ENCODE measurements at regions not wholly inside any gene's neighbourhood (a gene's known extent, or its start where the extent isn't known, plus 50 kb on each side); places are given as distances from the start of the nearest gene placed in this dataset.

DNA sequence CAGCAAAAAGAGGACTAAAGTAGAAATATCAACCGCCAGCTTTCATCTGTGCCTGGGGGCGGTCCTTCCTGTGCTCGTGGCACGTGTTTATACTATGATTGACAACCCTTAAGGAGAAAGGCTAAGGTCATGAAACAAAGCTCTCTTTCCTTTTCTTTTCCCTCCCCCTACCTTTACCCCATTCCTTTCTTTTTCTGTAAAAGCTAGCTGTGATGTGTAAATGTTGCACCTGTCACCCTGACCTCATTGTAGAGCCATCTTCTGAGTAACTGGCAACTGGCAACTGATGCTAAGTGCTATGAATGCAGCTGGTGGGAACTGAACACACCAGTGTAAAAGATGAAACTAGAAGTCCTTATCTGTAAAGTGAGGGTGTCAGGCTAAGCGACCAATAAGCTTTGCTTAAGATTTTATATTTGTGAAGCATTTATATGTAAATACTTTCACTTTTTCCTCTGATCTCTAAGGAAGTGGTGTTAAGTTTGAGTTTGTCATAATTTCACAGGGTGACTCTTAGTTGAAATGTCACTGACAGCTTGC lies 102.8 kb upstream of the BCAT1 start:
- peaks cover 5% of the 10 kb centered on the region; the same call in 1 of the 2 replicates for H3K9me3 ChIP-seq (ENCODE audit: low read length)
- TF ChIP-seq BHLHE40 (IDR thresholded peaks at IDR 0.05; ENCODE audit: low read length) (peak; percentile 26; the same call in 1 of the 2 replicates), SOX5 (CRISPR knock-in tag; IDR thresholded peaks at IDR 0.05; ENCODE audit: borderline replicate concordance) (no peak), ZNF460 (CRISPR knock-in tag; IDR thresholded peaks at IDR 0.05; ENCODE audit: borderline replicate concordance) (no peak), NCOR1 (IDR thresholded peaks at IDR 0.05; ENCODE audit: borderline replicate concordance, low read length) (no peak), HNRNPK (IDR thresholded peaks at IDR 0.05; ENCODE audit: low read depth, low read length, poor library complexity, severe bottlenecking) (peak; percentile 25)
- in situ Hi-C loops (cut with HindIII; ENCODE audit: extremely low pct_ligation_motif_present, low pct_unique_long_range_greater_than_20kb) (no loop called here), intact Hi-C loops (cut with micrococcal nuclease; ENCODE audit: unreplicated experiment) (no loop called here)
- no peaks in the 10 kb centered on the region for H3K79me2 ChIP-seq (ENCODE audit: insufficient read depth, low read length)
- no peak overlapping the region for H3K4me3 ChIP-seq (replicated peaks in 1 of 3; ENCODE audit: insufficient read depth in 1 of 3, low read depth in 2 of 3, low read length in 3 of 3)
- no TSS peak for BruUV-seq (replicated peaks)
- POLR2A ChIA-PET = no interaction called here
- no peaks in the 10 kb centered on the region for H4K20me1 ChIP-seq (ENCODE audit: insufficient read depth, low read length)
- H3K36me3 ChIP-seq (replicated peaks in 1 of 2; ENCODE audit: control insufficient read depth in 1 of 2, insufficient read depth in 2 of 2, low read length in 2 of 2) = no peaks in the 10 kb centered on the region
- DNase-seq (ENCODE audit: low spot score) (no peak), ATAC-seq (no peak), FAIRE-seq (no peak)
- peaks cover 0 to 14% of the 10 kb centered on the region in 2 experiments; a peak in 2 of 5 replicates for H3K27me3 ChIP-seq (ENCODE audit: control insufficient read depth in 1 of 2, insufficient read depth in 2 of 2, low read length in 2 of 2)
- no peak overlapping the region for H3K4me2 ChIP-seq (ENCODE audit: low read depth, low read length)
- CTCF ChIA-PET (ENCODE audit: low intra/inter-chr PET ratio, low total read pairs) = no interaction called here
- WGBS (ENCODE audit: low lambda C conversion rate) = 5% methylated on average over 5 of the region's 5 CpGs
- no peak overlapping the region for H3K9ac ChIP-seq (ENCODE audit: insufficient read depth, low read depth, low read length)
- no peak overlapping the region for H3K27ac ChIP-seq (ENCODE audit: extremely low read length, insufficient read depth, low read length)
- H2AFZ ChIP-seq (ENCODE audit: low read length) = no peak overlapping the region
- H3K4me1 ChIP-seq (ENCODE audit: insufficient read depth, low read length) = peaks cover 18% of the 10 kb centered on the region

DNA sequence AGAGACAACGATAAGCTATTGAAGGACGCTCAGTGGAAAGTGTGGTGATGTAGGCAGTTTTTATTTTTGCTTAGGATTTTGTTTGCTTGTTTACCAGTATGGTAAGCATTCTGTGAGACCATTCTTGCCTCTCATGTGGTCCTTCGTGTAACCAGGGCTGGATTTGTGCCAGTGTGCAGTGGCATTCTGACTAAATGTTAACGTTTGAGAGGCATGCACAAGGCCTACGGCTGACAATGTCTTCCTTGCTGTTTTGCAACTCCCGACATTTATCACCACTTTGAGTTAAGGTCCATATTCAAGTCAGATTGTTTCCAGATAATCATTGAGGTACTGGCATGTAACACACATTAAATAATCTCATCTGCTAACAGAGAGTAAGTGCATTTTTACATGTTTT lies 102.3 kb upstream of the BCAT1 start:
- 13% methylated on average over 6 of the region's 6 CpGs for WGBS (ENCODE audit: low lambda C conversion rate)
- H3K36me3 ChIP-seq (replicated peaks in 1 of 2; ENCODE audit: control insufficient read depth in 1 of 2, insufficient read depth in 2 of 2, low read length in 2 of 2) = no peaks in the 10 kb centered on the region
- H3K4me2 ChIP-seq (ENCODE audit: low read depth, low read length) = no peak overlapping the region
- peaks cover 18% of the 10 kb centered on the region for H3K4me1 ChIP-seq (ENCODE audit: insufficient read depth, low read length)
- no peak overlapping the region for H2AFZ ChIP-seq (ENCODE audit: low read length)
- H3K27me3 ChIP-seq (ENCODE audit: control insufficient read depth in 1 of 2, insufficient read depth in 2 of 2, low read length in 2 of 2) = peaks cover 0 to 14% of the 10 kb centered on the region in 2 experiments; a peak in 2 of 5 replicates
- H3K4me3 ChIP-seq (replicated peaks in 1 of 3; ENCODE audit: insufficient read depth in 1 of 3, low read depth in 2 of 3, low read length in 3 of 3) = no peak overlapping the region
- intact Hi-C loops (cut with micrococcal nuclease; ENCODE audit: unreplicated experiment) = no loop called here
- no TSS peak for BruUV-seq (replicated peaks)
- ChIA-PET POLR2A (no interaction called here), CTCF (ENCODE audit: low intra/inter-chr PET ratio, low total read pairs) (no interaction called here)
- no peak for FAIRE-seq
- in situ Hi-C loops (cut with HindIII; ENCODE audit: extremely low pct_ligation_motif_present, low pct_unique_long_range_greater_than_20kb) = no loop called here
- no peak overlapping the region for H3K9ac ChIP-seq (ENCODE audit: insufficient read depth, low read depth, low read length)
- TF ChIP-seq HNF4G (IDR thresholded peaks at IDR 0.05; ENCODE audit: borderline replicate concordance, low read depth, low read length) (no peak), HNF4G (CRISPR knock-in tag; IDR thresholded peaks at IDR 0.05; ENCODE audit: borderline replicate concordance, low read depth) (no peak), EZH2 (conservative IDR thresholded peaks at IDR 0.05; ENCODE audit: low read depth, low read length) (peak; percentile 57; the same call in 1 of the 2 replicates), ISL2 (CRISPR knock-in tag; IDR thresholded peaks at IDR 0.05) (no peak)
- H3K79me2 ChIP-seq (ENCODE audit: insufficient read depth, low read length) = no peaks in the 10 kb centered on the region
- H3K27ac ChIP-seq (ENCODE audit: extremely low read length, insufficient read depth, low read length) = no peak overlapping the region
- no peak for ATAC-seq
- DNase-seq (ENCODE audit: low spot score) = no peak
- no peaks in the 10 kb centered on the region for H4K20me1 ChIP-seq (ENCODE audit: insufficient read depth, low read length)
- peaks cover 7% of the 10 kb centered on the region; the same call in 1 of the 2 replicates for H3K9me3 ChIP-seq (ENCODE audit: low read length)

Measured in HepG2 (cell line).